Sigmoid colon (tissue), 6 donors: ENCODE measurements at regions not wholly inside any gene's neighbourhood (a gene's known extent, or its start where the extent isn't known, plus 50 kb on each side); places are given as distances from the start of the nearest gene placed in this dataset.

Experiments
- DNase-seq: peaks from one replicate; pipeline ENCODE4 v3.0.0-alpha.2; 2019
- H3K27ac ChIP-seq, 4 donors: fragments of 200-600 bp; sonication (generic); one replicate each; pipeline ENCODE4 v1.5.1; 2016 to 2019; ENCODE audit warnings: mild to moderate bottlenecking in 1 of 4
- H3K27me3 ChIP-seq, 3 donors: fragments of 200-600 bp; sonication (generic); one replicate each; pipeline ENCODE4 v1.5.1; 2019; ENCODE audit warnings: mild to moderate bottlenecking in 1 of 3
- H3K36me3 ChIP-seq, 4 donors: fragments of 200-600 bp; sonication (generic); one replicate each; pipeline ENCODE4 v1.5.1; 2016 to 2019
- H3K4me1 ChIP-seq, 4 donors: fragments of 200-600 bp; sonication (generic); one replicate each; pipeline ENCODE4 v1.5.1; 2017 to 2019
- H3K4me3 ChIP-seq, 4 donors: fragments of 200-600 bp; sonication (generic); one replicate each; pipeline ENCODE4 v1.5.1; 2017 to 2019; ENCODE audit warnings: mild to moderate bottlenecking in 2 of 4, moderate library complexity in 1 of 4
- H3K9me3 ChIP-seq, 4 donors: fragments of 200-600 bp in 3 of 4; sonication (generic) in 3 of 4; one replicate each; pipeline versions ENCODE4 v1.5.1 to v1.6.1; 2013 to 2019
- CTCF ChIP-seq, 4 experiments: fragments of 450-650 bp in 3 of 4; fragments of 200-600 bp in 1 of 4; IDR thresholded peaks; one replicate each; pipeline ENCODE4 v1.5.1; 2016 to 2019; ENCODE audit warnings: antibody characterized with exemption in 4 of 4, mild to moderate bottlenecking in 3 of 4, moderate library complexity in 2 of 4
- EP300 ChIP-seq, 4 donors: sonication (generic); formaldehyde crosslinking; IDR thresholded peaks; one replicate each; pipeline ENCODE4 v1.6.1; 2017; ENCODE audit warnings: antibody characterized with exemption in 4 of 4
- POLR2A ChIP-seq, 2 donors: fragments of 450-650 bp; IDR thresholded peaks; one replicate each; pipeline ENCODE4 v1.6.1; 2016; ENCODE audit warnings: antibody characterized with exemption in 2 of 2, mild to moderate bottlenecking in 2 of 2, moderate library complexity in 2 of 2
- POLR2AphosphoS5 ChIP-seq, 4 donors: sonication (generic); formaldehyde crosslinking; IDR thresholded peaks; one replicate each; pipeline ENCODE4 v1.6.1; 2017; ENCODE audit warnings: antibody characterized with exemption in 4 of 4
- WGBS, 2 donors: extraction: QIAGEN DNeasy Blood & Tissue Kit; methylation state at CpG; one replicate each; pipeline ENCODE4 v1.1.7; 2013; 5-methylcytosine and 5-hydroxymethylcytosine counted together
- intact Hi-C: fragments of 100-400 bp; cut with DNase I; formaldehyde crosslinking; loops from one replicate; pipeline ENCODE4 v1.15.1; 2023
- donor health status: healthy with polysubstance abuse.
- donor health status: healthy.

- Histone ChIP-seq H3K4me3 (no peak overlapping the region), H3K27me3 (no peaks in the 10 kb centered on the region), H3K9me3 (peaks cover 3 to 15% (median 9%) of the 10 kb centered on the region in 4 donors), H3K36me3 (no peaks in the 10 kb centered on the region), H3K4me1 (no peaks in the 10 kb centered on the region), H3K27ac (no peak overlapping the region)
- WGBS, 2 donors, result 74 to 75% methylated on average over 6 of the region's 6 CpGs
- TF ChIP-seq CTCF (IDR thresholded peaks at IDR 0.05) (no peak), POLR2AphosphoS5 (IDR thresholded peaks at IDR 0.05) (no peak), EP300 (IDR thresholded peaks at IDR 0.05) (no peak), POLR2A (IDR thresholded peaks at IDR 0.05) (no peak)
- intact Hi-C loops, result no loop called here
- DNase-seq, result no peak
Measured at GRCh38 chrX:1084689-1085088, 127.8 kb downstream of the CRLF2 start.

- peaks cover 0 to 6% (median 2%) of the 10 kb centered on the region in 4 donors for H3K9me3 ChIP-seq
- 54 to 79% methylated on average over 29 of the region's 29 CpGs for WGBS, 2 donors
- H3K27me3 ChIP-seq, result no peaks in the 10 kb centered on the region
- TF ChIP-seq EP300 (IDR thresholded peaks at IDR 0.05), result no peak
- TF ChIP-seq POLR2AphosphoS5 (IDR thresholded peaks at IDR 0.05), result no peak
- TF ChIP-seq CTCF (IDR thresholded peaks at IDR 0.05), result no peak
- TF ChIP-seq POLR2A (IDR thresholded peaks at IDR 0.05), result no peak
- H3K4me1 ChIP-seq, result no peaks in the 10 kb centered on the region
- no peak overlapping the region for H3K4me3 ChIP-seq
- intact Hi-C loops, result no loop called here
- DNase-seq, result no peak
- no peak overlapping the region for H3K27ac ChIP-seq
- no peaks in the 10 kb centered on the region for H3K36me3 ChIP-seq
Measured at GRCh38 chrX:1076871-1077651, 135.4 kb downstream of the CRLF2 start.

GRCh38 chrX:1075741-1076140 lies 136.7 kb downstream of the CRLF2 start:
- Histone ChIP-seq H3K27me3 (no peaks in the 10 kb centered on the region), H3K4me3 (no peak overlapping the region), H3K4me1 (no peaks in the 10 kb centered on the region), H3K27ac (no peak overlapping the region), H3K36me3 (no peaks in the 10 kb centered on the region), H3K9me3 (peaks cover 0 to 6% (median 2%) of the 10 kb centered on the region in 4 donors)
- intact Hi-C loops, result no loop called here
- DNase-seq, result no peak
- TF ChIP-seq POLR2AphosphoS5 (IDR thresholded peaks at IDR 0.05) (no peak), EP300 (IDR thresholded peaks at IDR 0.05) (no peak)
- 97% methylated on average over 7 of the region's 7 CpGs for WGBS, 2 donors

- Histone ChIP-seq H3K4me1 (no peaks in the 10 kb centered on the region), H3K36me3 (no peaks in the 10 kb centered on the region), H3K27me3 (no peaks in the 10 kb centered on the region), H3K9me3 (peaks cover 0 to 6% (median 2%) of the 10 kb centered on the region in 4 donors), H3K27ac (no peak overlapping the region), H3K4me3 (no peak overlapping the region)
- WGBS, 2 donors, result 70 to 83% methylated on average over 7 of the region's 7 CpGs
- TF ChIP-seq EP300 (IDR thresholded peaks at IDR 0.05) (no peak), POLR2AphosphoS5 (IDR thresholded peaks at IDR 0.05) (no peak), POLR2A (IDR thresholded peaks at IDR 0.05) (no peak), CTCF (IDR thresholded peaks at IDR 0.05) (no peak)
- DNase-seq, result peak; percentile 40
- intact Hi-C loops, result no loop called here
Measured at GRCh38 chrX:1075156-1075555, 137.3 kb downstream of the CRLF2 start.

GRCh38 chrX:1074755-1075154 lies 137.7 kb downstream of the CRLF2 start:
- Histone ChIP-seq H3K36me3 (no peaks in the 10 kb centered on the region), H3K27ac (no peak overlapping the region), H3K9me3 (peaks cover 0 to 6% (median 2%) of the 10 kb centered on the region in 4 donors), H3K27me3 (no peaks in the 10 kb centered on the region), H3K4me3 (no peak overlapping the region), H3K4me1 (no peaks in the 10 kb centered on the region)
- TF ChIP-seq POLR2A (IDR thresholded peaks at IDR 0.05), result no peak
- TF ChIP-seq CTCF (IDR thresholded peaks at IDR 0.05), result no peak
- TF ChIP-seq EP300 (IDR thresholded peaks at IDR 0.05), result no peak
- TF ChIP-seq POLR2AphosphoS5 (IDR thresholded peaks at IDR 0.05), result no peak
- WGBS, 2 donors, result 35 to 86% methylated on average over 8 of the region's 8 CpGs
- DNase-seq, result no peak
- intact Hi-C loops, result no loop called here
